HG03280 (cell line): ENCODE measurements at regions not wholly inside any gene's neighbourhood (a gene's known extent, or its start where the extent isn't known, plus 50 kb on each side); places are given as distances from the start of the nearest gene placed in this dataset.

Source experiments
- ATAC-seq: cut with Tn5 transposase; IDR thresholded peaks from one replicate; pipeline ENCODE4 v1.9.1; 2021; ENCODE audit warnings: mild to moderate bottlenecking, moderate library complexity; ENCODE audit not compliant: unreplicated experiment

- no peak for ATAC-seq
These were observed 194.6 kb upstream of the CARD18 start for GRCh38 chr11:105334025-105334714.

DNA sequence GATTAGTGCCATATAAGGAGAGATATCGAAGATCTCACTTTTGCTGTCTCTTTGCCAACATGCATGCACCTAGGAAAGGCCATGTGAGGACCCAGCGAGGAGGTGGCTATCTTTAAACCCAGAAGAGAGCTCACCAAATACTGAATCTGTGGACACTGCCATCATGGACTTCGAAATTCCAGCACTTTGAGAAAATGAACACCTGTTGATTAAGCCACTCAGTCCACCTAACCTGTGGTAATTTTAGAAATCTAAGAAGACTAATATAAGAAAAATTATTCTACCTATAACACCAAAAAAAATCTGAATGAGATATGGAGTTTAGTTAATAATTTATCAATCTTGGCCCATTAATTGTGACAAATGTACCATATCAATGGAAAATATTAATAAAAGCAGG is 193.6 kb upstream of the CARD18 start:
- no peak for ATAC-seq

DNA sequence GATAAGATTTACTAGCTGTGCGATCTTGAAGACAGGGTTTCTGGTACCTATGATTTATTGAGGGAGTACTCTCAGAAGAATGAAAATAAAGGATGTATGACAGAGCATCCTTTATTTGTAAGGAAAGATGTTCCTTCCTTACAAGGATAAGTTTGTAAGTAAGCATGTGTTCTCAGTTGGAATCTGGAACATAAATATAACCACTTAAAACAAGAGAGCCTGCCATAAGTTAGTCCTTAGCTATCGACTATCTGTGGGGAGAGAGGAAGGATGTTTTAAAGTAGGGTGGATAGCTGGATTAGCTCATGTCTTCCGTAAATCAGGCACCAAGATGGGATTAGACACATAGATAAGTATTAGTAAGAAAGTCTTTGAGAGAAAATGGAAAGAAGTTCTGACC is 192.6 kb upstream of the CARD18 start:
- no peak for ATAC-seq

DNA sequence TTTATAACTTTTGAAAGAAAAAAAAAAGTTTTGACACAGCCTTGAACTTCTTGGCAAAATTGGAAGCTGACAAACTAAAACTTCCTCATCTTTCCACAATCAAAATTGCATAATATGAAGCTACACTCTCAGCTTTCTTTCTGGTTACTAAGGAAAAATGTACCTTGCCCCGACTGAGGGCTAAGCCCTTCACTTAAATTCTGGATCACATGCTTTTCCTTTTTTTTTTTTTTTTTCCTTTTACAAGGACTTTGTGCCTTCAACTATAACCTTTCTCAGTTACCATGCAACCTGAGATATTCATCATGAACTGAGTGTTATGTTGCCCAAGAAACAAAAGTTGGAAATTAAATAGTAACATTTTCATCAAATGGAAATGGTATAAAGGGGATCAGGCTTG is 188.5 kb upstream of the CARD18 start:
- no peak for ATAC-seq

- no peak for ATAC-seq
These were observed 184.6 kb upstream of the CARD18 start for GRCh38 chr11:105324156-105324555.

DNA sequence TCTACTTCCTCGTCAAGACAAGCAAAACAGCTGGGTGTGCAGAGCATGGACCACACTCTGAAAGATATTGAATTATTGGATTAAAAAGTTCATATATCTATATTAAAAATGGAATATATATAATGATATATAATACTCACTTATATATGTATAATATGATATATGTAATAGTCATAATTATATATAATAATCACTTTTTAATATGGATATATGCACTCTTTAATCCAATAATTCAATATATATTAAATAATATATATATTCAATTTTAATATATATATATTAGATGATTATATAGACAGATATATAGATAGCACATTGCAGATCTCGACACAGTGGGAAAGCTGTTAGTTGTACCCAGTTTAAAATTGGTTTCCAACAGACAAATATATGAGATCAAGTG is 182.1 kb upstream of the CARD18 start:
- ATAC-seq = no peak

- no peak for ATAC-seq
These were observed 175.7 kb upstream of the CARD18 start for GRCh38 chr11:105315287-105315686.

DNA sequence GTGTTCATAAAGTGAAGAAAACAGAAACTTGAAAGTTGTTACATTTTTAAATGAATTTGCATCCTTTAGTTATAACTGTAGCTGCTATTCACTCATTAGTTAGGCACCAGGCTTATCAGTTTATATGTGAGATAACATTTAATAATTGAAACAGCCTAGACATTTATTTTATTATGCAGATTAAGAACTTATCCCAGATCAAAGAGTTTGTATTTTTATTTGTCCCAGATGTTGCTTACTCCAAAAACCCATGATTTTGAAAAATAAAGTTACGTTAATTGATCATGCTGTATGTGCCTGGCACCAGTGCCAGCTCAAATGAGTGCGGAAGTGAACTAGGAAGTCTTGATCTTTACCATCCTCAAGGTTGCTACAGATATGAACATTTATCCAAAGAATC is 172.7 kb upstream of the CARD18 start:
- ATAC-seq = no peak

- no peak for ATAC-seq
These were observed 159.1 kb upstream of the CARD18 start for GRCh38 chr11:105298630-105299029.

DNA sequence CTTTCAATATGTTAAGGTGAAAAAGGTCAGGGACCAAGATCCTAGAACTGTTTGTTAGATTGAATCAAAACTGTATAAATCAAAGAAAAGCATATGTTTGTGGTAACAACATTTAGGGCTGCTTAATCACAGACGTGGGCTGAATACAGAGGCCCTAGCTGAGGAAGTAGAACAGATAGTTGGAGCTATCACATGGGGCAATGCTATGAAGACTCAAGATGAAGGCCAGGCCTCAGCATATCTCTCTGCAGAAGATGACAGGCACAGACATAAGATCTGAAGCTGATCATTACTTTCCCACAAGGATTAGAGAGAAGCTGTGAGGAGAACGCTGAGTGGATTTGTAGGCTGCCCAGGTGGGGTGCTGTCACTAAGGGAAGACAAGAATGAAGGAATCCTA is 158.6 kb upstream of the CARD18 start:
- no peak for ATAC-seq

DNA sequence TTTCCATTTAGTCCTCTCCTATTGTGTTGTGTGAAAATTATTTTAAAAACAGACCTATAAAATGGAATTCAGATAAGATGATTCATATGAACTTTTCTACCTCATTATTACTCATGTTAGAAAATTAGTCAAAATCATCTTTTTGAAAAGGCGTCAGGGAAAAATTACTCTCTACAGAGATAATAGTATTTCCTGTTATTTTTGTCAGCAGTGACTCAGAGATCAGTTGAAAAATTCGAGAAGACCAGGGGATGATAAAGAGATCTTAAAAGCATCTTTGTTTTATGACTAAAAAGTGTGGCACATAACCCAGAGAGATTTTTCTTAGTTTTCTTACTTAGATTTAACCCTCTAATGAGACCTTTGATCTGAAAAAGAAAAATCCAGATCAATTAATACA is 157.9 kb upstream of the CARD18 start:
- ATAC-seq = no peak

DNA sequence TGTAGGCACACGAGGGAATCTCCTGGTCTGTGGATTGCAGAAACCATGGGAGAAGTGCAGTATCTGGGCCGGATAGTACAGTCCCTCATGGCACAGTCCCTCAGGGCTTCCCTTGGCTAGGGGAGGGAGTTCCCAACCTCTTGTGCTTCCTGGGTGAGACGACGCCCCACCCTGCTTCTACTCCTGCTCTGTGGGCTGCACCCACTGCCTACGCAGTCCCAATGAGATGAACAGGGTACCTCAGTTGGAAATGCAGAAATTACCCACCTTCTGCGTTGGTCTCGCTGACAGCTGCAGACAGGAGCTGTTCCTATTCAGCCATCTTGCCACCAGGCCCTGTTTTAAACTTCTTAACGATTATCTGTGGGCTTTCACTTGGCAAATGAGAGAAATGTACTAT is 157.2 kb upstream of the CARD18 start:
- ATAC-seq = no peak

DNA sequence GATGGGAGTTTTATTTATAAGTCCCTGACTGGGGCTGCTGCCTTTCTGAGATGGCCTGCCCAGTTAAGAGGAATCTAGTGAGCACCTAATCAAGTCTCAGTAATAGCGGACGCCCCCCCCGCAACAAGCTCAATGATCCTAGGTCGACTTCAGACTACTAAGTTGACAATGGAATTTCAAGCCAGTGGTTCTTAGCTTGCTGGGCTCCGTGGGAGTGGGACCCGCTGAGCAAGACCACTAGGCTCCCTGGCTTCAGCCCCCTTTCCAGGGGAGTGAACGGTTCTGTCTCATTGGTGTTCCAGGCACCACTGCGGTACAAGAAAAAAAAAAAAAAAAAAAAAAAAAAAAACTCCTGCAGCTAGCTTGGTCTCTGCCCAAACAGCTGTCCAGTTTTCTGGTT is 156.8 kb upstream of the CARD18 start:
- no peak for ATAC-seq

- no peak for ATAC-seq
These were observed 143.1 kb upstream of the CARD18 start for GRCh38 chr11:105282658-105283057.

- no peak for ATAC-seq
These were observed 135.1 kb upstream of the CARD18 start for GRCh38 chr11:105274631-105275030.

- no peak for ATAC-seq
These were observed 134.2 kb upstream of the CARD18 start for GRCh38 chr11:105273660-105274280.

DNA sequence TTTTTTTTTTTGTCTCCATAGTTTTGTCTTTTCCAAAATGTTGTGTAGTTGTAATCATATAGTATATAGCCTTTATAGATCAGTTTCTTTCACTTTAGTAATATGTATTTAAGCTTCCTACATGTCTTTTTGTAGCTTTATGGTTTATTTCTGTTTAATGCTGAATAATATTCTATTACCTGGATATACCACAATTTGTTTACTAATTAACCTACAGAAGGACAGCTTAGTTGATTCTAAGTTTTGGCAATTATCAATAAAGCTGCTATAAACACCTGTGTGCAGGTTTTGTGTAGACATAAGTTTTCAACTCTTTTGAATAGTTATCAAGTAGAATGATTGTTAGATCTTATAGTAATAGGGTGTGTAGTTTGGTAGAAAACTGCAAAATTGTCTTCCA is 130.3 kb upstream of the CARD18 start:
- ATAC-seq = no peak

- ATAC-seq = no peak
These were observed 129.0 kb upstream of the CARD18 start for GRCh38 chr11:105268404-105269062.

DNA sequence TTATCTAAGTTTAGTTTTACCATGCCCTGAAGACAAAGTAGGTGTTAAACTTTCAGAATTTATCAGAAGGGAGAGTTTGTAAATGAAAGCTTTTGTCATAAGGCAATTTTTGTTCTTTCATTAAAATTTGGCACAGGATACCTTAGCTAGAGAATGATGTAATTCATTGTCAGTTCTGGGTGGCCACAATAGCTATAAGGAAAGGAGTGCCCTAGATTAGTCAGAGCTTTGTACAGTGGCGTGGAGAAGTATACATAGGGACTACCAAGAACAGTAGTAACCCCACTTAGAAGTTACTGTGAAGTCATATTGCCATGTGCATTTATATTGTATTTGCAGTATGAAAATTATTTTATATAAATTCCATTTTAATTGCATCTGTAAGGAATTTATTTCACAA is 126.3 kb upstream of the CARD18 start:
- no peak for ATAC-seq

DNA sequence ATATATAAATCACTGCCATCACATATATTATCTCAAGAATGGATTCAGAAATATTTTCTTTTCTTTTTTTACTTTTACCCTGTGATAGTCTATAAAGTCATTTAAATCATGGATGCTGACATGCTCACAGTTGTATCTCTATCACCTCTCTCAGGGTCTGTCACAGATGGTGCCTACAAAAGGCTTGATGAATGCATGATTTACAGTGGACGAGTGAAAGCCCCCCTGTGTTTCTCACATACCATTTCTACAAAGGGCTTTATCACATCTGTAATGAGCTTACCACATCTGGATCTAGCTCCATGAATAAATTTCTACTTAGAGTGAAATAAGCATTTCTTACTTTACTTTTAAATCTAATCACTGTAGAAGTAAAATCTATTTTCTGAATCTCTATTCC is 121.4 kb upstream of the CARD18 start:
- ATAC-seq = no peak

- ATAC-seq = no peak
These were observed 106.3 kb upstream of the CARD18 start for GRCh38 chr11:105245781-105246315.

GRCh38 chr11:105244160-105244825 is 104.7 kb upstream of the CARD18 start:
- no peak for ATAC-seq
